OCI-LY1 (cell line): ENCODE measurements at regions not wholly inside any gene's neighbourhood (a gene's known extent, or its start where the extent isn't known, plus 50 kb on each side); places are given as distances from the start of the nearest gene placed in this dataset.
"Not testable (repeated sequence)": the region's sequence is repeated elsewhere in the genome, so short reads cannot be mapped to it uniquely, and the experiment has no call there.

Experiments
- EZH2 ChIP-seq: fragments of 200-600 bp; sonication (generic), shearing (Covaris generic); IDR thresholded peaks from 2 replicates; pipeline ENCODE4 v1.8.0; 2017; ENCODE audit warnings: borderline replicate concordance, mixed run types, mild to moderate bottlenecking, antibody characterized with exemption, low read length, moderate library complexity, mixed read lengths
- TF ChIP-seq, protein P1 (sequence below): fragments of 200-600 bp; sonication (generic), shearing (Covaris generic); IDR thresholded peaks from 2 replicates; pipeline ENCODE4 v1.5.1; 2017; ENCODE audit warnings: mild to moderate bottlenecking, antibody characterized with exemption, low read length, moderate library complexity, mixed read lengths

DNA sequence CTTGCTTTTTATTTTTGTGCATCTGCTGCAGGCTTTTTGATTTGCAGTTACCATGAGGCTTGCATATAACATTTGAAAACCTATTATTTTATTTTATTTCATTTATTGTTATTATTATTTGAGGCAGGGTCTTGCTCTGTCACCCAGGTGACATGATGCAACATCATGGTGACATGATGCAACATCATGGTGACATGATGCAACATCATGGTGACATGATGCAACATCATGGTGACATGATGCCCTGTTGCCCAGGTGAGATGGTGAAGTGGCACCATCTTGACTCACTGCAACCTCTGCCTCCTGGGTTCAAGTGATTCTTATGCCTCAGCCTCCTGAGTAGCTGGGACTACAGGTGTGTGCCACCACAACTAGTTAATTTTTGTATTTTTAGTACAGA, 244.5 kb upstream of the CTBP2 start:
- TF ChIP-seq, protein P1, sequence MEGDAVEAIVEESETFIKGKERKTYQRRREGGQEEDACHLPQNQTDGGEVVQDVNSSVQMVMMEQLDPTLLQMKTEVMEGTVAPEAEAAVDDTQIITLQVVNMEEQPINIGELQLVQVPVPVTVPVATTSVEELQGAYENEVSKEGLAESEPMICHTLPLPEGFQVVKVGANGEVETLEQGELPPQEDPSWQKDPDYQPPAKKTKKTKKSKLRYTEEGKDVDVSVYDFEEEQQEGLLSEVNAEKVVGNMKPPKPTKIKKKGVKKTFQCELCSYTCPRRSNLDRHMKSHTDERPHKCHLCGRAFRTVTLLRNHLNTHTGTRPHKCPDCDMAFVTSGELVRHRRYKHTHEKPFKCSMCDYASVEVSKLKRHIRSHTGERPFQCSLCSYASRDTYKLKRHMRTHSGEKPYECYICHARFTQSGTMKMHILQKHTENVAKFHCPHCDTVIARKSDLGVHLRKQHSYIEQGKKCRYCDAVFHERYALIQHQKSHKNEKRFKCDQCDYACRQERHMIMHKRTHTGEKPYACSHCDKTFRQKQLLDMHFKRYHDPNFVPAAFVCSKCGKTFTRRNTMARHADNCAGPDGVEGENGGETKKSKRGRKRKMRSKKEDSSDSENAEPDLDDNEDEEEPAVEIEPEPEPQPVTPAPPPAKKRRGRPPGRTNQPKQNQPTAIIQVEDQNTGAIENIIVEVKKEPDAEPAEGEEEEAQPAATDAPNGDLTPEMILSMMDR = not testable (repeated sequence)
- not testable (repeated sequence) for TF ChIP-seq EZH2
